ENCODE measurements at regions not wholly inside any gene's neighbourhood (a gene's known extent, or its start where the extent isn't known, plus 50 kb on each side); places are given as distances from the start of the nearest gene placed in this dataset.

DNA sequence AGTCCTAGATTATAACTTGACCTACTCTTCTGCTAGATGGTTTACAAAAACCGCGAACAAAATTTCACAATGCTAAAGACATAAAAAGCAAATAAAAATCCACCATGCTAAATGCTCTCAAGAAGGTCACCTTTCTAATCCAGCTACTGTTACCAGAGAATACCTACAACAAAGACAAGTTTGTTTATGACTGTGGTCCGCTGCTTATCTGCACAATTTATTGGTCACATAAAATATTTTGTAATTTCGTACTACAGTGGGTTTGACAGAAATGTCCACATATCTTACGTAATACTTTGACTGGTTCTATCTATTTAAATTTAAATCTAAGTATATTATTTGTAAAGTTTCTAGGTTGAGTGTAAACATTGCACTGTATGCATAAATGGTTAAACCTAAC, 257.6 kb upstream of the ZNF608 start:
- DNase-seq (ENCODE audit: low spot score) = no peak

DNA sequence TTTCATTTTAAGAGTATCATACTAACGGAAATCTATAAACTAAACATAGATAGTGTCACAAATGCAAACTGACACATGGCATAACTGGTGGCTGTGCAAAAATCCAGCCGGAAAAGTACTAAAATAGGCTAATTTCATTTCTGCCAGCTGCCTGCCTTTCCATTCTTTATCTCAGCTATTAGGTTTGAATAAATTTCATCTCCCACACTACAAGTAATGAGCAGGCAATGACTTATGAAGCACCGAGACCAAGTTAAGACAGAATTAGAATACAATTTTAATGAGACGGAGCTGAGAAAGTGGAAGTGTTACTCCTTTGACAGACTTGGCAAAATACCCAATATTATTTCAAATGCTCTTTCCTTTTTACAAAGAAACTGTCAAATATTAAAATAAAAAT, 258.8 kb upstream of the ZNF608 start:
- DNase-seq (ENCODE audit: low spot score) = no peak

DNA sequence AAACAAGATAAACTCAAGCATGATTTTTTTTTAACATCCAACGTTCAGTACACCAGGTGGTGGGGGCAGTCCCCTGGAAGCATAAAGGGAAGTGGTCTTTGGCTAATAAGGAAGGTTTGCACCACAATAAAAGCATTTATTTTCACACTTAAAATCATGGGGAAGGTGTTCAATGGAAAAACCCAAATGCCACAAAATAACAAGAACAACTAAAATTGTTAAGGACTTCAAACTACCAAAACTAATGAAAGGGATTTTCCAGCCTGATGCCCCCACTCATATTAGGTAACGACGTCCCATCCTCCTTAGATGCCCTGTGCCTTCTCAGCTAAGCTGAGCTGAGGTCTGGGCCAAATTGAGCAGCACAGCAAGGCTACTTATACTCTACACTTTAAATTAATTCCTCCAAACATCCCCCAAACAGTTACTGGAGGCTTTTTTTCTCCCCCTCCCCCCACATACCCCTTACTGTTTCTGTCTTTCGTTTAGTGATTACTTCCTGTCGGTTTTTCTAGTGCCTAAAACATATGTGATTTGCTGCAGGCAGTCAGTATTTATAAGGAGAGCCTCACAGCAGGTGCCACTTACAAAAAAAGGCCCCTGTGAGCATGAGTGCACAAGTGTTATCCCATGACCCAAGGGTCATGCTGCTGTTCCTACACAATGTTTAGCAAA, 259.7 kb upstream of the ZNF608 start:
- DNase-seq (ENCODE audit: low spot score) = no peak

DNA sequence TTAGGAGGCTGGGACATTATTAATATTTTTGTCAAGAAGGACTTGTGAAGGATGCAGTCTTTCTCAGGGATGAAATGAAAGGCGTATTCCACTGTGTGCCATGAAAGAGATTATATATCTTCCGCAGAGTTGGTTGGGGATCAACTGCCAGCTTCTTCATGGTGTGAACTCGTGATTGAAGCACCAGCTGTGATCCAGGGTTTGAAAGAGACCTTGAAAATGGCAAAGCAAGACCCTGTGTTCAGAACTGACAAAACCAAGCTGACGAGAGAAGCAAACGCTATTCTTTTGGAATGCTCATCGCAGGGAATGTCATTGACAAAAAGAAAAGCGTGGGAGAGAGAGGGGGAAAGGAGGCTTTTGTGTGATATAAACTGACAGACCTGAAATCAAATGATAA, 263.9 kb upstream of the ZNF608 start:
- no peak for DNase-seq (ENCODE audit: low spot score)

DNA sequence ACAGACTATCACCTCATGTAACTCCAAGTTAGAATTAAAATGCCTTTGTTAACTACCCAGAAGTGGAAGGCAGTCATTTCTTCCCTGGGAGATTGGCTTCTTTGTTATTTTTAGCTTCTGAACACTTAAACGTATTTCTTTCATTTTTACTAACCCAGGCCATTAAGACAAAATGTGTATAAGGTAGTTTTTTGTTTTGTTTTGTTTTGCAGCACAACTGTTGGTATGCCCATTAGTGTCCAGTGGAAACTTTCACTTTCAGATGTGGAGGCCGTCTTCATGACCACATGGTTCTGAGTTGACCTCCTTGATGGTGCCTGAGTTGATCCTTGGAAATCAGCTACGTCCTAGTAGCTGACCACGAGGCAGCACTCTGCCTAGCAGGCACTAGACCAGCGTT, 264.6 kb upstream of the ZNF608 start:
- DNase-seq (ENCODE audit: low spot score) = no peak

- no peak for DNase-seq (ENCODE audit: low spot score)
These were observed 265.0 kb upstream of the ZNF608 start for GRCh38 chr5:125011419-125011818.

GRCh38 chr5:125011947-125012346, 265.5 kb upstream of the ZNF608 start:
- DNase-seq (ENCODE audit: low spot score) = peak; percentile 44

DNA sequence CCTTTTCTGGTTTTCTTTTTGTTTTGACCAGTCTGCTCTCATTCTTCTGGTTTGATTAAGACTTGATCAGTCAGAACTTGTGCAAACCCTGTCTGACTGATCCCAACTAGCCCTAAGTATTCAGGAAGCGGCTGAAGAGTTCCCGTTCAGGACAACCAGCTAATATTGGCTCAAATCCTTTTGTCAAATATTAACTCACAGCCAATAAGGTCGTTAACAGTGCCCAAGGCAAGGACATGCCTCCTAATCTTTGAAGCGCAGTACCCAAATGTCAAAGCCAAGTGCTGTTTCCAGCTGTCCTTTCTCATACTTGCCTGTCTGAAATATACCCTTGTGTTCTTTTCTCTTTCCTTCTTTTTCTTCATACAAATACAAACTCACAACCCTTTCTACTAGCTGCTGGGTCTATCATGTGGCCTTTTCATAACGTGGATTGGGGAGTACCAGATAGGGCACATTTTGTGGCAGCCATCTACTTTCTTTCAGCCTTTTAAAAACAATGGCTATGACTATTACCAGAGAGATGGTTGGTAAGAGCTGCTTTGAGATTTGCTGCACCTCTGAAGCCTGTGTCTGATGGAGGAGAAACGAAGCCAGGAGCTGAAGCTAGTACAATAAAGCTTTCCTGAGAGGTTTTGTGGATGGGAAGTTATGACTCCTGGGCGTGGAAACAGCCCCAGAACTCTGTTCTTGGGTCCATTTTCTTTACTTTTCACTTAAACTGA, 266.4 kb upstream of the ZNF608 start:
- DNase-seq (ENCODE audit: low spot score) = no peak

- no peak for DNase-seq (ENCODE audit: low spot score)
These were observed 267.8 kb upstream of the ZNF608 start for GRCh38 chr5:125014202-125014601.

GRCh38 chr5:125017796-125018195, 271.4 kb upstream of the ZNF608 start:
- DNase-seq (ENCODE audit: low spot score) = no peak

GRCh38 chr5:125023673-125024072, 277.2 kb upstream of the ZNF608 start:
- no peak for DNase-seq (ENCODE audit: low spot score)

GRCh38 chr5:125026867-125027731, 280.7 kb upstream of the ZNF608 start:
- peak; percentile 83 for DNase-seq (ENCODE audit: low spot score)

DNA sequence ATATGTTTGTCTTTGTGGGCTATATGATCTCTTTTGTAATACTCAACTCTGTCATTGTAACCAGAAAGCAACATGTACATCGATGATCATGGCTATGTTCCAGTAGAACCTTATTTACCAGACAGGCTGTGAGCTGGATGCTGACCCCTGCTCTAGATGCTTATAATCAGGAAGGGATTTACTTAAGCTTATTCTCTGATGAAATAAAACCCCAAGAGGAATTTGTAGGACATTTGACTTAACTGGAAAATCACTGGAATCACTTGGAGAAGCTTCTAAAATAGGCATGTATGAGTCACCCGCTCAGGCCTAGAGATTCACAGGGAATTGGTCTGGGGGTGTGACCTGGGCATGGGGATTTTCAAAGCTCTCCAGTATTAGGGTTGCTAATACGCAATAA, 285.8 kb upstream of the ZNF608 start:
- DNase-seq (ENCODE audit: low spot score) = no peak

GRCh38 chr5:125033602-125034001, 287.2 kb upstream of the ZNF608 start:
- no peak for DNase-seq (ENCODE audit: low spot score)

- DNase-seq (ENCODE audit: low spot score) = no peak
These were observed 287.9 kb upstream of the ZNF608 start for GRCh38 chr5:125034331-125034730.

DNA sequence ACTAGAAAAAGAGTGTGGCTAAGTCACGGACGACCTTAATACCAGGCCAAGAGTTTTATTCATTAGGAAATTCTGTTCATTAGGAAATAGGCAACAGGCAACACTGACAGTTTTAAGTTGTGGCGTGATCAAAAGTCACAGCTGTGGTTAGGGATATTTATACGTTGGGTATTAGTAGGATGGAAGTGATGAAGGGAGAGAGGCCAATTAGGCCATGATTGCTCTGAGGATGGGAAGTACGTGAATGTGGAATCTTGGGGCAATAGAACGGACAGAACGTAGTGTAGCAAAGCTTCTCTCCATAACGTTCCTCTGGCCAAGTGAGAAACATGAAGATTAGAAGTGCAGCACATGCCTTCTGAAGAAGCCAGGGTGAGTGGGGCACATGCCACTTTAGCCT, 290.1 kb upstream of the ZNF608 start:
- DNase-seq (ENCODE audit: low spot score) = no peak

DNA sequence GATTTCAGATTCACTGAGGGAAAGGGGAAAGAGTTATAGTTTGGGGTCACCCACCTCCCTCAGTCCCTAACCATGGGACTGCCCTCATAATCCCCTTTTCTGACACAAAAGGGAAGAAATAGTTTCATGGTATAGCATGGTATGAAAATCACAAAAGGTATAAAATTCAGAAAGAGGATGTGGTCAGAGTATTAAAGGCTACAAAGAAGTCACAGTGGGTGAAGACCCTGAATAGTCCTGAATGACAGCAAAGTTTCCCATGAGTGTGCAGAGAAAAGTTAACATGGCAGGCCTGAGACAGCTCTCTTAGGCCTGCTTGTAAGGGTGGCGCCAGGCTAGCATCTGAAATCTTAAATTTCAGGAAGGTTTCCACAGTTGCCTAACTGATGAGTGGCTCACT, 290.6 kb upstream of the ZNF608 start:
- DNase-seq (ENCODE audit: low spot score) = no peak

DNA sequence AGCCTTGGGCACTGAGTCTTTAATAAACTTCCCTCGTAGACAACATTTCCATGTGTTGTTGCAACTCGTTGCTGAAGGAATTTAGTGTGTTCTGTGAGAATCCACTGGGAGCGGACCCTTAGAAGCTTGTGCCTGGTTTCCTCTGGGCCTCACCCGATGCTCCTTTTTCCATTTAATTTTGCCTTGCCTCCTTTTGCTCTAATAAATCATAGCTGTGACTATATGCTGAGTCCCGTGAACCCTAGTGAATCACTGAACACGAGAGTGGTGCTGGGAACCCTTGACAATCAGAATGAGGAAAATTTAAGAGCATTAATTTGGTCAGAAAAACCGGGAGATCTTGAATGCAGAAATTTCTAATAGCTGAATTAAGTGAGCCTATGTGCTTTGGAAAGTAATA, 291.1 kb upstream of the ZNF608 start:
- DNase-seq (ENCODE audit: low spot score) = no peak

DNA sequence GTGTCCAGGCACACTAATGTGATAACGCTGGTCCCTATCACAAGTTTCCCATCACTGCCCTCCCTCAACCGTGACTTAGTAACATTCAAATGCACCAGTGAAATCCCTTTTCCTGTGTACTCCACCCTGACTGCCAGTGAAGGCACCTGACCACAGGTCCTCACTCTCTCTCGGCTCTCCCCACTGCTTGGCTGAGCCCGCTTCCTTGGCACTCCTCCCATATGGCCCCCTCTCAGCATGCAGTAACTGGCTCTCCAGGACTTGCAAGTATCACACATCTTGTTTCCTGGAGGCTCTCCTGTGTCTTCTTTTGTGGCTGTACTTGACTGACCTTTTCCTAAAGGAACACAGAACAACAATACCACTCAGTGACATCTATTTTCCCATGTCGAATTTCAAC, 292.0 kb upstream of the ZNF608 start:
- DNase-seq (ENCODE audit: low spot score) = no peak

- DNase-seq (ENCODE audit: low spot score) = no peak
These were observed 295.4 kb upstream of the ZNF608 start for GRCh38 chr5:125041798-125042197.

DNA sequence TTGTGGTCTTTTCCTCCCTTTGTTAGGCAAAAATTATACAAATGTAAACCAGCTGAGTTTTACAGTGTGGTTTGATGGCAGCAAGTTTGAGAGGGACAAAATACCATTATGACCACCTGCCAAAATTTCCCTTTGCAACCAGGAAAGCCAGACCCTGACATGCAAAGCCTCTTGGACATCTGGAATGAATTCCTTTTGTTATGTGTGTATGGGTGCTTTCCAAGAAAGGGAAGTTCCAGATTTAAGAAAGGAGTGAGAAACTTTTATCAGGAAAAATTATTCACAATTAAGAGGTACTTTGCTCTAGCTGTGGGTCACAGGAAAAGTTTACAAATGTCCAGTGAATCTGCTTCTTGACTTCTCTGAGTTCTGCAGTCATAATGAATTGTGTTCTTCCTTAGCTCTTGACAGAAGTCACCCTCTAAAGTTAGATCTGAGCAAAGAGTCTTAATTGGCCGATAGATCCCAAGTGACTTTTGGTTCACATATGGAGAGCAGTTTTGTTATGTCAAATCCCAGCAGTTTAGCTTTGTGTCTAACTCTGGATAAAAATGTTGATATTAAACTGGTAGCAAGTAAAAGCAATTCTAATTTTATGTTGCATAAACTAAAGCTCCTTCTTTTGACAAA, 295.9 kb upstream of the ZNF608 start:
- DNase-seq (ENCODE audit: low spot score) = no peak

DNA sequence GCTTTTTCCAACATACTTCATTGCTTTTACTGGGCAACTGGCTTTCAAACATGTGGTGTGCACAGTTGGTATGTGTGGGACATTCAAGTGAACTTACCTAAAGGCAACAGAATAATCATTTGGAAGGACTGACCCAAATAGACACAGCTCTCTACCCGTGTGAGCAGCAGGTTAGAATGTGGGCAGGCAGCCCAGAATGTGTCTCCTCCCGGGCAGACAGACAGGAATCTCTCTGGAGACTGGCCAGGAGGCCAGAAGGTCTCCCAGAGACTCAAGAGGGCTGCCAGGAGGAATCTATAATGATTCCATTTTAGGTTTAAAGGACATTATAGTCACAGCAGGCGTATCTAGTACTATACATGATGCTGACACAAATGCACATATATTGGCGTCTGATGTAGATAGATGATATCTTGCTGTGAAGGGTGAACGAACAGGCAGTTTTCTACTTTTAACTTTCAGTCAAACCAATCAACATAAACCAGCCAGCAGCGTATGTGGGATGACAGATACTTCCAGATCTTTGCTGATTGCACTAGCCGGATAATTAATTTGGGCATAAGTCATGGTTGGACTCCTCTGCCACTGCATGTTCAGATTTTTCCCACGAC, 297.4 kb upstream of the ZNF608 start:
- DNase-seq (ENCODE audit: low spot score) = peak; percentile 85
